GM21529 (cell line): ENCODE measurements at regions not wholly inside any gene's neighbourhood (a gene's known extent, or its start where the extent isn't known, plus 50 kb on each side); places are given as distances from the start of the nearest gene placed in this dataset.

Source experiments
- ATAC-seq: cut with Tn5 transposase; IDR thresholded peaks from one replicate; pipeline ENCODE4 v1.9.1; 2021; ENCODE audit not compliant: unreplicated experiment

DNA sequence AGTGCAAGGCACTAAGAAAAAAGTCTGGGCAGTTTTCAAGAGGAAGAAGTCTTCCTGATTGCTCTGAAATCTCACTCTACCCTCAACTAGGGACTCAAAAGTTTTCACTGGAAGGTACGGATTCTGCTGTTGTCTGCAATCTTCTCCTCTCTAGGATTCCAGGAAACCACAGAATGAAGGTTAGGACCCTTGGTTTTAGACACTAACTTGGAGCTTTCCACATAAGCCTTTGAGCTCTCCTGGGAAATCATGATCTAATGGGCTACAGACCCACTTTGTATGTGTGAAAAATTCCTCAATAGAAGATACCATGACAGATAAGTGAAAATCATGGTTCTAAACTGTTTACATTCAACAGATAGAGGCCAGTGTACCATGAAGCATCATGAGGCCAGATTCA lies 265.1 kb downstream of the PSAT1 start:
- no peak for ATAC-seq

GRCh38 chr9:78563269-78563668 lies 266.3 kb downstream of the PSAT1 start:
- ATAC-seq: no peak

- no peak for ATAC-seq
Measured at GRCh38 chr9:78565481-78565880, 268.6 kb downstream of the PSAT1 start.

GRCh38 chr9:78566521-78566920 lies 269.6 kb downstream of the PSAT1 start:
- ATAC-seq: no peak

DNA sequence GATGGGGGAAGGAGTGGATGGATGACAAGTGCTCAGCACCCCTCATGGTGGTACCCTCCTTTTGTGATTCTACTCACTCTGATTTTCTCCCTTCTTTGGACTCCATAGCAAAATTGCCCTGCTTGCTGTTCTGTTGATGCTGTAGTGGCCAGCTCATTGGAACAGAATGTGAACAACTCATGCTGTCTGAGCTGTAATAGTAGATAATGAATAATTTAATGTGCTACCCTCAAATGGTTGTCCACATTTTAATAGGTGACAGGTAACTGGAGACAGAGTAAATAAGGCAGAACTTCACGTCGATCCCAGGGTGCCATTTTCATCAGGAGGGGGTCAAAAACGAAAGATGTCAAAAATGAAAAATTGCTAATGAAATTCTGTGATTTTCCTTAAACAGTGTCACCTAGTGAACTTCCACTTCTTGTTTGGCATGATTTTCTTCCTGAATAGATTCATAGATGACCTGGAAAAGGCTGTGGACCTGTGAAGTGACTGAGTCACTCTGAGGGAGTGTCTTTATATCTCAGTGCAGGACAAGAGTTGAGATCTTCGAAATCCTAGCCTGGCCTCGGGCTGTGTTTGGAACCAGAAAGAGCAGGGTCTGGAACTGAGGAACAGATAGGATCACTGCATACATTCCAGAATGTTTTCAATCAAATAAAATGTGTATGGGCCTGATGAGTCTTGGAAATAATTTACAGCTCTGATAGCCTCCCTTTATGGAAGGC lies 270.2 kb downstream of the PSAT1 start:
- ATAC-seq: no peak

DNA sequence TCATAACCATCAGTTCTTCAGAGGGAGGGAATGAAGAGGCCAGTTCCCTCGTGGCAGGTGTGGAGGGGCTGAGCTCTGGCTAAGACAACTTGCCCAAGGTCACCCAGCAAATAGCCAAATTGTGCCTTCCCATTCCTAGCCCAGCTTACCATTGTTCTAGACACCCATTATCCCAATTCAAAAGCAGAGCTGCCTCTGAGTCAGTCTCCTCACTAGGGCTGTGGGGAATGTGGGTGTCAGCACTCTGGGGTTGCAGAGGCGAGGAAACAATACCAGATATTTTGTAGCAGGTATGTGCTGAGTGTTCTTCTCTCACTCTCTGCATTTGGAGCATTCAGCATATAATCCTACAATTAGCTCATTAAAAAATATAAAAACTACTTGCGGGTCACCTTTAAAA lies 270.8 kb downstream of the PSAT1 start:
- no peak for ATAC-seq

DNA sequence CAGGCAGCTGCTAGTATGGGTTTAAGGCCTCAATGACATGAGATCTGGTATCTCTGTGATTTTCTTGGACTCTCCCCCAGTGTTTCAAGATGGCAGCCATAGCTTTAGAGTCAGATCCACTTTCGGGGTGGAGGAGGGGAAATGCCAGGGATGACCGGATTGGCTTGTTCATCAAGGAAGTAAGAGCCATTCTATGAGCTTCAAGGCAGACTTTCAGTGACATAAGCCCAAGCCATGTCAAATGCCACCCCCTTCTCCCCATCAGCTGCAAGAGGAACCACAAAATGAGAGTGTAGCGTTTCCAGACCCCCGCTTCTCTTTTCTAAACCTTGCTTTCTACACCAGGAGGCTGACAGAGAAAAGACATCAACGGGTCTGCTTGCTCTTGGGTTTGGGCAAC lies 271.8 kb downstream of the PSAT1 start:
- ATAC-seq: no peak

GRCh38 chr9:78572266-78572665 lies 275.3 kb downstream of the PSAT1 start:
- no peak for ATAC-seq

- no peak for ATAC-seq
Measured at GRCh38 chr9:78573205-78573604, 276.3 kb downstream of the PSAT1 start.

- no peak for ATAC-seq
Measured at GRCh38 chr9:78573669-78574068, 276.7 kb downstream of the PSAT1 start.

DNA sequence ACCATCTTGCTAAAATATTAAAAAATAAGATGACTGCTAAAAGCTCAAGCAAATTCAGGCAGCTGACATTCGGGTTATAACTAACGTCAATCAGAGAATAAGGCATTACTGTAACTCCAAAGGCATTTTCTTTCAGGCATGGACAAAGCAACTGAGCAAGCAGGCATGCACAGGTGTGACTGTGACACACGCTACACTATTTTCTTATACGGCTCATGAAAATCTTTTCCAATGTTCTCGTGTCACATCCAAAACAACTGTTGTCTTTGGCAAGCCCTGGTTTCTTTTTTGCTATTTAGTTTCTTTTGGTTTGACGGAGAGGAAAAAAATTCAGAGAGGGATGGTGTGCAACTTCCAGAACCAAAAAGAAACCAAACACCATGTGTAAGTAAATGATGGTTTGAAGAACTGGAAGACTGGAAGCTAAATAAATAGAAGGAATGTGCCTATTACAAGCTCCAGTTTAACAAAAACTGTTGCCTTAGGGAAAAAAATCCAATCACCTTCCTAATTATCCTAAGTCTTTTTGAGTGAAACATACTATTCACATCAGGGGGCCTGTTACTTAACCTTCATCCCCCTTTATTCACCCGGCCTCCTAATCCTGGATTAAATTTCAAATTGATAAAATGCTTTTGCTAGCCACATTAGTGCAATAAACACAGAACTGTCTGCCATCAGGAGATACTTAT lies 277.6 kb downstream of the PSAT1 start:
- no peak for ATAC-seq

- no peak for ATAC-seq
Measured at GRCh38 chr9:78575081-78575480, 278.2 kb downstream of the PSAT1 start.

GRCh38 chr9:78575771-78576170 lies 278.8 kb downstream of the PSAT1 start:
- no peak for ATAC-seq

DNA sequence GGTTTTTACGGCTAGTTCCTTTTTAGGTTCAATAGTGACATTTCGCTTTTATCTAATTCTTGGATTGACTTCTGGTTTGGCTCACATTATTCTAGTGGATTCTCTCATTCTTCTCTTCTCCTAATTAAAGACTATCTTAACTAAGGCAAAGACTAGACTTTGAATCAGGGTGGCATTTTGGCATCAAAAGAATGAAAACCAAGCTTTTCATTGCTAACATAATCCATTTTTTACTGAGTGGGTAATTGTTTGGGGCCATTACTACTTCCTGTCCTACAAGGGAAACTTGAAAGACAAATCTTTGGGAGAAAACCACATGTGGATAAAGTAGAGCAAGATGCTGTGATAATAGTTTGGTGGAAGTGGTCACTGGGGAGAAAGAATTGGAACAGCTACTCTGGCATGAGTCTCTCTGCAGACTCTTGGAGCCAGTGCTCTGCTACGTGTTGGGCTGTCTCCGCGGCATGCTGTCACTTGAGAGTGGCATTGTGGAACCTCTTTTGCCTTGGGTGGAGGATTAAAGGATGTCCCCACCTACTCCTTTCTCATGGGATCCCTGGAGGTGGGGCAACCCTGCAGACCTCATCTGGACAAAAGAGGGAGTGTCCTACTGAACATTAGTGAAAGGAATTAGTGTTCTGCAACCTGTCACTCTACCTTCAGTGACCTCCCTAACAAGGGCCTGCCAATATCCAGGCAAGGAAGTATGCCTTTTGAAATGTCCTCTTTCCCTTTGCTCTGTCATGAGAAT lies 280.4 kb downstream of the PSAT1 start:
- no peak for ATAC-seq

GRCh38 chr9:78578072-78578471 lies 281.1 kb downstream of the PSAT1 start:
- no peak for ATAC-seq

DNA sequence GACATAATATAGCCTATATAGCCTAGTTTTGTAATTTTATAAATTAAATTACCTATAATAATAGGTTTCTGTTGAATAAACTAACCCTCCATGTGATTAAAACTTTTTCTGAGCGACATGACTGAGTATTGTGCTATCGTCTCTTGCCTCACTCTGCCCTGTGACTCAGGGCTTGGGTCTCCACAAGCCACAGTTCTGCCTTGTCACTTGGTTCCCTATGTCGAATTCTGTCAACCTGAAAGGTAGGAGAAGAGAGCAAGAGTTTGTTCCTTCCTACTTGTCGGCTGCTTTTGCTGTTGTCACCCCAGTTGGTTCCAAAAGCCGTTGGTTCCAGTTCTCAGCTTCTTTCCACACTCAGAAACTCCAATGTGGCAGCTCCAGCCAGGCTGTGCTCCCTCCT lies 285.9 kb downstream of the PSAT1 start:
- ATAC-seq: no peak

- ATAC-seq: no peak
Measured at GRCh38 chr9:78584589-78584988, 287.7 kb downstream of the PSAT1 start.

DNA sequence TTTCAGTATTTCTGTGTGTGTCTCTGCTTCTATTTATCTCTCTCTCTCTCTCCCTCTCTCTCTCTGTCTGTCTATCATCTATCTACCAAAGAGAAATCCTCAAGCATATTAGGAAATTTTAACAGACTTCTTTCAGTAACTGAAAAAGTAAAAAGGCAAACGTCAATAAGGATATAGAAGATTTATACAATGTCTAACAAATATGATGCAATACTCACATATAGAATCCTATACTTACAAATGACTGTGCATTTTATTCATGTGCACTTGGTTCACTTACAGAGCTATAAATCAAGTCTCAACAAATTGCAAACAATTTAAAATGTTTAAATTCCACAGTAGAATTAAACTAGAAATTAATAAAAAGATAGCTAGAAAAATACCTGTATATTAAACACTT lies 289.0 kb downstream of the PSAT1 start:
- ATAC-seq: no peak

DNA sequence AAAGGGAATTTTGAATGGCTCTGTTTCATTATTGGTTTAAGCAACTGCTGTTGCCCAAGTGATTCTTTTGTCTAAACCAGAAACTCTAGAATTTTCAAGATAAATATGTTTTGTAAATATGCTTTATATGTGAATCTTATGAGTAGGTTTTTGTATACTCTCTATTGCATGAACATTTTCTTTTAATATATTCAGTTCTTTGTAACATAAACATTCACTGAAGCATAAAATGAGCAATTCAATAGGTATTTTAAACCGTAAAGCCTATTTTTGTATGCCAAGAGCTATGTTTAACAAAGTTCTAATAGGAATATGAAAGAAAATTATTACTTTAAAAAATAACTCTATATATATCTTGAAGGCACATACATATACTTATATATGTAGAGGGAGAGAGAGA lies 293.1 kb downstream of the PSAT1 start:
- no peak for ATAC-seq

- no peak for ATAC-seq
Measured at GRCh38 chr9:78592811-78593210, 295.9 kb downstream of the PSAT1 start.

GRCh38 chr9:78595200-78595945 lies 298.4 kb downstream of the PSAT1 start:
- ATAC-seq: no peak
